Fibroblast of the conjunctiva (primary cell): ENCODE measurements at regions not wholly inside any gene's neighbourhood (a gene's known extent, or its start where the extent isn't known, plus 50 kb on each side); places are given as distances from the start of the nearest gene placed in this dataset.
A peak's percentile ranks its signal among the peaks of the same experiment; 100 is the strongest.
"Not testable (repeated sequence)": the region's sequence is repeated elsewhere in the genome, so short reads cannot be mapped to it uniquely, and the experiment has no call there.

ENCODE experiments used
- DNase-seq: peaks from one replicate; pipeline ENCODE4 v3.0.0-alpha.2; 2010; ENCODE audit warnings: low read depth

DNA sequence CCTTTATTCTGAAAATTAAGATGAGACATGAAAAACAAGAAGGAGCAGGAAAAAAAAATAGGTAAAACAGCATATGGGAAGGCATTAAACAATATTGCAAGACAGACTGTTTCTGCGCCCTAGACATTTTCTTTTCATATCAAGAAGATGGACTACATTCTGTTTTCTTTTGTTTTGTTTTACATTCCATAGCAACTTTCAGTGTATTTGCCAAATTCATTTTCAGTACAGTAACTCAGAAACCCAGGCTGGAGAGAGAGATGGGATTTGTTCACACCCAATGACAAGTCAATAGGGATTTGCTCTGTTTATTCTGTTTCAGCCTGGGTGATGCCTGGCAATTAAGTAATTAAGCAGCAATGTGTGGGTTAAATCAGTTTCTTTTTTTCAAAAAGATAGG lies 892.8 kb upstream of the DIAPH2 start:
- DNase-seq, result no peak

DNA sequence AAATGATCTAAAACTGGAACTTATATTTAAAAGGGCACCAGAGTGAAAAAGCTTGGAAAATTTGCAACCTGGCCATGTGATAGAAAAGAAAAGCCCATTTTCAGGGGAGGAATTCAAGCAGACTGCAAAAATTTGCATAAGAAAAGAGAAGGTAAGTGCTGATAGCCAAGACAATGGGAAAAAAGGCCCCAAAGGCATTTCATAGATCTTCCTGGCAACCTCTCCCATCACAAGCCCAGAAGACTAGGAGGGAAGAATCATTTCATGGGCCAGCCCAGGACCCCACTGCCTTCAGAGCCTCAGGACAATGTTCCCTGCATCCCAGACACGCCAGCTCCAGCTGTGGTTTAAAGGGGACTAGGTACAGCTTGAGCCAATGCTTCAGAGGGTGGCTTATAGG lies 887.3 kb upstream of the DIAPH2 start:
- DNase-seq, result no peak

DNA sequence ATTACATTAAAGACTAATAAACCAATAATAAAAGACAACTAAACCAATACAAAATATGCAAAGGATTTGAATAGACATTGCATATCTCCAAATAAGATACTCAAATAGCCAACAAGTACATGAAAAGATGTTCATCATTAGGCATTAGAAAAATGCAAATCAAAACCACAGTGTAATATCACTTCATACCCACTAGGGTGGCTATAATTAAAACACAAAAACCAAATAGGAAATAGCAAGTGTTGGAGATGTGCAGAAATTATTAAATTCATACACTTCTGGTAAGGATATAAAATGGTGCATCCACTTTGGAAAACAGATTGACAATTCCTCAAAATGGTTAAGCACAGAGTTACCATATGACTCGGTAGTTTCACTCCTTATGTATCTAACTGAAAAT lies 860.8 kb upstream of the DIAPH2 start:
- DNase-seq, result no peak

- no peak for DNase-seq
Measured at GRCh38 chrX:95835223-95835622, 849.4 kb upstream of the DIAPH2 start.

GRCh38 chrX:95836517-95836916 lies 848.1 kb upstream of the DIAPH2 start:
- no peak for DNase-seq

DNA sequence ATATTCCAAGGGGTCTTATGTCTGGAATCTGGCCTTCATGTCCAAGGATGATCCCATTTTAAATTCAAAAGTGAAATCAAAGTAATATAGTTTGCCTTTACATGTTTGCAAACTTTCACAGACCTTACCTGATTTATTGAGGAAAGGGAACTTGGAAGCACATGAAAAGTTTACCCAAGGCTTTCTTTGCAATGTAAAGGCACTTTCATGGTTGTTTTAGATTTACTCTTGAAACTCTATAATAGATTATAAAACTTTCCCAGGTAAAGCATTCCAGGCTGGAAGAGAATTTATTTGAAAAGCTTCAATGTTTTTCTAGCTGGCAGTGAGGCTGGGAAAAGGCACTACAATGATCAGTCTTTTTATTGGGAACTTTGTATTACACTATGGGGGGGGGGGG lies 842.8 kb upstream of the DIAPH2 start:
- no peak for DNase-seq

GRCh38 chrX:95860127-95860526 lies 824.5 kb upstream of the DIAPH2 start:
- DNase-seq, result no peak

GRCh38 chrX:95875661-95876060 lies 809.0 kb upstream of the DIAPH2 start:
- no peak for DNase-seq

GRCh38 chrX:95878874-95879273 lies 805.8 kb upstream of the DIAPH2 start:
- DNase-seq, result no peak

DNA sequence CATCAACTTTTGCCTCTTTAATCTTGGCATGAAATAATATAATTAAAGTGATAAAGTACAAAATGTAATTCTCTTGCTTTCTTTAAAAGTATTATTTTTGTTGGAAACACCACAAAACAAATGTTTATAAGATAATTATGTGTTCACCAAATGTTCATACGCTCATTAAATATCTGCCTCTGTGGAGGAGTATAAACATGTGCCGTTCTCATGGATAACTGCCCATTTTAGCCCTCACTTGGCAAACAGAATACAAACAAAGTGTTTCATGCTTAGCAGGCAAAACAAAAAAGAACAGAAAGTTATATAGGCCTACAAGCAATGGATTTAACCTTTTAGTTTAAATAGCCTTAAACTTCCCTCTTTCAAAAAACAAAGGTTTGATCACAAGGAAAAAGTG lies 800.5 kb upstream of the DIAPH2 start:
- DNase-seq, result peak; percentile 22

- peak; percentile 69 for DNase-seq
Measured at GRCh38 chrX:95885074-95885473, 799.6 kb upstream of the DIAPH2 start.

GRCh38 chrX:95889279-95889678 lies 795.4 kb upstream of the DIAPH2 start:
- no peak for DNase-seq

GRCh38 chrX:95893636-95894035 lies 791.0 kb upstream of the DIAPH2 start:
- DNase-seq, result peak; percentile 66

GRCh38 chrX:95903490-95903889 lies 781.2 kb upstream of the DIAPH2 start:
- DNase-seq, result no peak

- no peak for DNase-seq
Measured at GRCh38 chrX:95903975-95904374, 780.7 kb upstream of the DIAPH2 start.

DNA sequence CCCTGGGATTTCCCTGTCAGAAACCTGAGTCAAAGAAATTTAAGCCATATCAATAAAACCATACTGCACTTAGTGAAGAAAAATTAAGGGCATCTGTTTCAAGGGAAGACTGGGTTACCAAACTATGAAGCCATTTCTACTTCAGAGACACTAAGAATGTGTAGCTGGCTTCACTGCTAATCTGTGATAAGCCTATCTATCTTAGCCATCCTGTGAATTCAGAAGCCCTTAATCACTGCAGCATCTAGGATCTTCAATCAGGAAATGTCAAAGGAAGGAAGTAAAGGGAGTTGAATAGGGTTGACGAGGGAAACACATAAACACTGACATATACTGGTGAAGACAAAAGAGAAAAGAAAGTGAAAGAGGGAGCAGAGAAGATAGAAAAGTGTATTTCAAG lies 777.6 kb upstream of the DIAPH2 start:
- DNase-seq, result no peak

DNA sequence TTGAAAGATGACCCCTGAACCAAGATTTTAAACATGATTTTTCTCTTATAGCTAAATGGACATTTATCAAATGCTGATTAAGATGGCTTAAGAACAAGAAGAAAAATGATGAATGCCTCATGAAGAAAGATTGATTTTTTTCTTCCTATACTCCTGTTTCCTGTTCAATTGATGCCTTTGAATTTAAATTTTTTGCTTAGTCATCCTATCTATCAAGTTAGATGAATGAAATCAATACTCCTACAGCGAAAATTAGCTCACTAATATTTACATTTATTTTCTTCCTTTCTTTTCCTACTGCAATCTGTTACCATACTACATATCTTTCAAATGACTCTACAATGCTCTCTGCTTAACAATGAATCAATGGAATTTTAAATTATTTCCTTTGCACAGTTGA lies 773.6 kb upstream of the DIAPH2 start:
- DNase-seq, result no peak

- no peak for DNase-seq
Measured at GRCh38 chrX:95919605-95920004, 765.0 kb upstream of the DIAPH2 start.

GRCh38 chrX:95945528-95945927 lies 739.1 kb upstream of the DIAPH2 start:
- no peak for DNase-seq

GRCh38 chrX:95949588-95949987 lies 735.1 kb upstream of the DIAPH2 start:
- no peak for DNase-seq

DNA sequence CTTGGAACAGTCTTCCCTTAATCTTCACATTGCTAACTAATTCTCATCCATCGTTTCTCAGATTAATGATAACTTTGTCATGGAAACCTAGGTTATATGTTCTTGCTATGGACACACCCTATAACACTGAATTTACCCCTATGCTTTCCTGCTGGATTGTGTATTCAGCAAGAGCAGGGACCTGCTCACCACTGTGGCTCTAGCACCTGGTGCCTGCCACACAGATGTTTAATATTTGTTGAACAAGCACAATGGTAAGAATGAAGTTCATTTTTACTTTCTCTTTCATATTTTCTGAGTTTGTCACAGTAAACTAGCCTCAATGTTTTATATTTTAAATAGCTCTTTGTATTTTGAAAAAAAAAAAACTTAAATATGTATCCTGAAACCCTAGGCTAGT lies 734.0 kb upstream of the DIAPH2 start:
- no peak for DNase-seq

DNA sequence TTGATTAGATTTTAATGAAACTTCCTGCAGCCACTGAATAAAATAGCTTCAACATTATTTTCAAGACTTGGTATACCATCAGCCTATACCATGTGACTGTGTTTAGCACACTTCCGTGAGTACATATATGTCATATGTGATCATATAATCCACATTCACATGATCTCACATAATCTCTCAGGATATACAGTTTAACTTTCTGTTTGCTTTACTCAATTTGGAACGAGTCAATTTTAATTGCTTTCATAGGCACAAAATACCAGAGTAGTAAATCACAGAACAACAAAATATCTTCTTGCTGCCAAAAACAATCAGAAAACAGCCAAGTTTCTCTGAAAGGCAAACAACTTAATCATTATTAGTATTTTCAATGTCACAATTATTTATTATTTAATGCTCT lies 731.1 kb upstream of the DIAPH2 start:
- DNase-seq, result no peak

DNA sequence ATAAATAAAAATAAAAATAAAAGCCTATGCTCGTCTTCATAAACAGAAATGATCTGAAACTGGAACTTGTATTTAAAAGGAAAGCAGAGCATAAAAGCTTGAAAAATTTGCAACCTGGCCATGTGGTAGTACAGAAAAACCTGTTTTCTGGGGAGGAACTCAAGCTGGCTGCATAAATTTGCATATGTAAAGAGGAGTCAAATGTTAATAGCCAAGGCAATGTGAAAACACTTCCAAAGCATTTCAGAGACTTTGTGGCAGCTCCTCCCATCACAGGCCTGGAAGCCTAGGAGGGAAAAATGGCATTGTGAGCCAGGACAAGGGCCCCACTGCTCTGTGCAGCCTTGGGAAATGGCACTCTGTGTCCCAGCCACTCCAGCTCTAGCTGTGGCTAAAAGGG lies 727.9 kb upstream of the DIAPH2 start:
- DNase-seq, result no peak

GRCh38 chrX:95973456-95974095 lies 711.1 kb upstream of the DIAPH2 start:
- not testable (repeated sequence) for DNase-seq

GRCh38 chrX:95974096-95974470 lies 710.6 kb upstream of the DIAPH2 start:
- DNase-seq, result no peak
